ENCODE measurements at regions not wholly inside any gene's neighbourhood (a gene's known extent, or its start where the extent isn't known, plus 50 kb on each side); places are given as distances from the start of the nearest gene placed in this dataset.

DNA sequence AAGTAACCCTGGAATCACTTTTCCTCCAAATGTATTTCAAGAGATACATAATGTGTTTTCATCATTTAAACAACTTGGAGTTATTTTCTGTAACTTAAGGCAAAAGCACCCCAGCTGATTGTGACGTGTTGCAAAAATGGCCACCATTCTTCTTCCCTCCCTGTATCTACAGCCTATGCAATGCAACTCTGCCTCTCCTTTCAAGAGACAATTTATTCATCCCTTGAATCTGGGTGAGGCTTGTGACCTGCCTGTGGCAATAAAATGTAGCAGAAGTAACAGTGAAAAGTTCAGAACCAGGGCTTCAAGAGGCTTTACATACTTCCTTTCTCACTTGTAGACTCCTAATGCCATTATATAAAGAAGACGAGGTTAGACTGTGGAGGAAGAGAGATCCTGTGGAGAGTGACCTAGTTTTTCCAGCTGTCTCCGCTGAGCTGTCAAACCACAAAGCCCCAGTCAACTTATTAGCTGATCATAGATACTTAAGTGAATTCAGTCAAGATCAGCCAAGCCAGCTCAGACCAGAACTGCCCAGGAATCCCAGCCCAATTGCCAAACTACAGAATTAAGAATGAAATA, 81.0 kb upstream of the KLF3 start:
- DNase-seq (ENCODE audit: low spot score) (no peak), ATAC-seq (ENCODE audit: low FRiP score) (no peak)
- TF ChIP-seq, protein P1, sequence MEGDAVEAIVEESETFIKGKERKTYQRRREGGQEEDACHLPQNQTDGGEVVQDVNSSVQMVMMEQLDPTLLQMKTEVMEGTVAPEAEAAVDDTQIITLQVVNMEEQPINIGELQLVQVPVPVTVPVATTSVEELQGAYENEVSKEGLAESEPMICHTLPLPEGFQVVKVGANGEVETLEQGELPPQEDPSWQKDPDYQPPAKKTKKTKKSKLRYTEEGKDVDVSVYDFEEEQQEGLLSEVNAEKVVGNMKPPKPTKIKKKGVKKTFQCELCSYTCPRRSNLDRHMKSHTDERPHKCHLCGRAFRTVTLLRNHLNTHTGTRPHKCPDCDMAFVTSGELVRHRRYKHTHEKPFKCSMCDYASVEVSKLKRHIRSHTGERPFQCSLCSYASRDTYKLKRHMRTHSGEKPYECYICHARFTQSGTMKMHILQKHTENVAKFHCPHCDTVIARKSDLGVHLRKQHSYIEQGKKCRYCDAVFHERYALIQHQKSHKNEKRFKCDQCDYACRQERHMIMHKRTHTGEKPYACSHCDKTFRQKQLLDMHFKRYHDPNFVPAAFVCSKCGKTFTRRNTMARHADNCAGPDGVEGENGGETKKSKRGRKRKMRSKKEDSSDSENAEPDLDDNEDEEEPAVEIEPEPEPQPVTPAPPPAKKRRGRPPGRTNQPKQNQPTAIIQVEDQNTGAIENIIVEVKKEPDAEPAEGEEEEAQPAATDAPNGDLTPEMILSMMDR (IDR thresholded peaks at IDR 0.05), result no peak

DNA sequence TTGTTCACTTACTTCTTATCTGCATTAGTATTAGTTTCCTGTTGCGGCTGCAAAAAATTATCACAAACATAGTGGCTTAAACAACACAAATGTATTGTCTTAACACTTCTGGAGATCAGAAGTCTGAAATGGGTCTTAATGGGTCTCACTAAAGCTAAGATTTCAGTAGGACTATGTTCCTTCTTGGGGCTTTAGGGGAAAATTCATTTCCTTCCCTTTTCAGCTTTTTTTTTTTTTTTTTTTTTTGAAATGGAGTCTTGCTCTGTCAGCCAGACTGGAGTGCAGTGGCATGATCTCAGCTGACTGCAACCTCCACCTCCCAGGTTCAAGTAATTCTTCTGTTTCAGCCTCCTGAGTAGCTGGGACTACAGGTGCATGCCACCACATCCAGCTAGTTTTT, 78.1 kb upstream of the KLF3 start:
- DNase-seq (ENCODE audit: low spot score) (no peak), ATAC-seq (ENCODE audit: low FRiP score) (no peak)
- TF ChIP-seq, protein P1 (IDR thresholded peaks at IDR 0.05), result no peak

DNA sequence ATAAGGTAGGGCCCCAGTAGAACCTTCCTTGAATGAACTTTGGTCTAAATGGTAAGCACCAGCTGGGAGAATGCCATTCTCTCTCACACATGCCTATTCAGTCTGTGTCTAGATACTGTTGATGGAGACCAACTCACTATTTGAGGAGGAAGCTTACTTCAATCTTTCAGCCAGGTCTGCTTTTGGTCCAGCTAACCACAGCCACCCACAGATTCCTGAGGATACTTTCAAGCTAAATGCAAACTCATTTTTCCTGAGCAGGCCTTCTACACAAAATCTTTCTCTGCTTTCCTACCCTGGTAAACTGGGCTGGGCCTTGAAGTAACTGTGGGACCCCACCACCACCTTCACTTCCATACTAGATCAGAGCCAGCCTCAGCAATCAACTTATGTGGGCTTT, 76.9 kb upstream of the KLF3 start:
- DNase-seq (ENCODE audit: low spot score), result no peak
- ATAC-seq (ENCODE audit: low FRiP score), result no peak
- TF ChIP-seq, protein P1 (IDR thresholded peaks at IDR 0.05), result no peak

DNA sequence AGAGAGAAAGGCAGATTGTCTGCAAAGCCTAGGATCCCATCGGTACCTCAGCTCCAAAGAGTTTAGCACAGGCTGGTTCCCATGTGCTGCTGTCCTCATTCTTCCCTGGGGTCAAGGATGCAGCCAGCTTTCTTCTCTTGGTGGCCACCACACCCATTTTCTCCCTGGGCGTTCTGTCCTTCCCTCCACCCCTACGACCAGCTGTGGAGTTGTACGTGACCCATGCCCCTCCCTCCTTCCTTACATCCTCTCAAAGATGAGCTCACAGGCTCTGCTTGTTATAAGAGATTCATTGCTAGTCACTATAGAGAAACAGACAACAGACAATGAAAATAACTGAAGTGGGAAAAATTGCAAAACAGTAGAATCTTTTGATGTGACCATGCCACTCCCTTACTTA, 74.0 kb upstream of the KLF3 start:
- no peak for ATAC-seq (ENCODE audit: low FRiP score)
- TF ChIP-seq, protein P1 (IDR thresholded peaks at IDR 0.05), result no peak
- no peak for DNase-seq (ENCODE audit: low spot score)

DNA sequence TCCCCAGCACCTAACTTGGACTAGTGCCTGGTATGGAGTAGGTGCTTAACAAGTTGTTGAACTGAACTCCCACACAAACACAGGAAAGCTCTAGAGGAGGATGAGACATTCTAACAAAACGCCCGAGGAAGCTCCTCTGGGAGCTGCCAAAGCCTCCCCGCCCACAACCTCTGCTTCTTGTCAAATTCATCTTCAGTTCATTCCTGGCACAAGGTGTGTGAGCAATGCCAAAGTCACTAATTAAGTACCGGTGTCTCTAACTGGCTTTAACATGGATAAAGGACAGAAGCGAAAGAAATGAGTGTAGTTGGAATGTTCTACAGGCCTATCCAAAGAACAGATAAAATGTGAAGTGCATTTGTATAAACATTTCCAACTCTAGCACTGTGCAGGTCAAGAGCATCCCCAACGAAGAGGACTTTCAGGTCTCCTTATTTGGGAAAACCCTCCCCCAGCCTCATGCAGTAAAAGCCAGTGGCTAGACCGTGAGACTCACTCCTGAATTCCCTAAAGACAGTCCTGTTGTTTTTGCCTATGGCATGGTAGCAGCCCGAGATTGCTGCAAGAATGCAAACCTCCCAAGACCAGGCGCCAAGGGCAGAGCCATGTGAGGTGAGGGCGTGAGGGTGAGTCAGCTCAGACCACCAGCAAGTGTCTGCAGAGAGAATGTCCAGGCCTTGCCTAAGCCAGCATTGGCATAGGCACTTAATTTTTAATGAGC, 72.2 kb upstream of the KLF3 start:
- DNase-seq (ENCODE audit: low spot score) (no peak), ATAC-seq (ENCODE audit: low FRiP score) (peak; percentile 81)
- TF ChIP-seq, protein P1 (IDR thresholded peaks at IDR 0.05), result no peak

DNA sequence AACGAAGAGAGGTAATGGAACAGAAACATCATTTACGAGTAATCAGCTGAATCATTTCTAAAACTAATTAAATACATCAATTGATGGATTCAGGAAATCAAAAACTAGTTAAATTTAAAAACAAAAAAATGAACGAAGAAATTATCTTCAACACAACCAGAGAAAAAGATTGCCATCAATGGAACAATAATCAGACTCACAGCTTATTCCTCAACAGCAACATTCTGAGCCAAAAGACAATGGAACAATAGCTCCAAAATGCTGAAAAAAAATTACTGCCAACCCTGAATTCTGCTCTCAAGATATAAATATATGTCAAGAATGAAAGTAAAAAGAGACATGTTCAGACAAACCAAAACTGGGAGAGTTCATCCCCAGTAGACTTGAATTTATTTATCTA, 65.5 kb upstream of the KLF3 start:
- TF ChIP-seq, protein P1 (IDR thresholded peaks at IDR 0.05), result no peak

DNA sequence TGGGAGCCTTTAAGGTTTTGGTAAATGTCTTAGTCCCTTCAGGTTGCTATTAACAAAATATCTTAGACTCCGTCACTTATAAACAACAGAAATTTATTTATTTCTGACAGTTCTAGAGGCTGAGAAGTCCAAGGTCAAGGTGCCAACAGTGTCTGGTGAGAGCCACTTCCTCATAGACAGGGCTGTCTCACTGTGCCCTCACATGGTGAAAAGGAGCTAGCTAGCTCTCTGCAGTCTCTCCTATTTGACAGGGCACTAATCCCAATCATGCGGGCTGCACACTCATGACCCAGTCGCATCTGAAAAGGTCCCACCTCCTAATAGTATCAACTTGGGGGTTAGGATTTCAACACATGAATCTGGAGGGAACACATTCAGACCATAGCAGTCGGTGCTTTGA, 63.4 kb upstream of the KLF3 start:
- TF ChIP-seq, protein P1 (IDR thresholded peaks at IDR 0.05), result no peak
- ATAC-seq (ENCODE audit: low FRiP score) (no peak), DNase-seq (ENCODE audit: low spot score) (no peak)

More for the DNA sequence above, 65.5 kb upstream of the KLF3 start:
- ATAC-seq (ENCODE audit: low FRiP score) (no peak), DNase-seq (ENCODE audit: low spot score) (no peak)
